ENCODE measurements at regions not wholly inside any gene's neighbourhood (a gene's known extent, or its start where the extent isn't known, plus 50 kb on each side); places are given as distances from the start of the nearest gene placed in this dataset.

DNA sequence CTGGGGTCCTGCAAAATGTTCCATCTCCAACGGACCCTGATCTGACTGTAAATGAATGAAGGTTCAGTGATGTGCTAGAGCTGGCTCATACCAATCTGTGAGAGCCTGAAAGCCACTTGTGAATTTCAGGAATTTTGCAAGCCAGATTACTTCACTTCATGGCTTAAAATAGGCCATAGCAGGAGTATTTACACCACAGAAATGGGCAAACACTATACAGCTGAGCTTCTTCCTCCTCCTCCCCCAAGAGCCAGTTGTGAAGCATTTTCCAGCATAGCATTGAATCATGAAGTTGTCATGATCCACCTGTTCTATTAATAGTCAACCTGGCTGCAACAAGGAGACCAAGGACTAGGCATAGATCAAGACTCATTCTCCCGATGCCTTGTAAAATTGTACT, 141.3 kb upstream of the RASSF8 start:
- no peak overlapping the region for H3T11ph ChIP-seq (ENCODE audit: low read length)
- H3K4ac ChIP-seq (ENCODE audit: low read depth, low read length): no peak overlapping the region
- H4K91ac ChIP-seq (ENCODE audit: insufficient read length, low read depth, low read length): no peak overlapping the region
- no peaks in the 10 kb centered on the region for H3K79me1 ChIP-seq (ENCODE audit: insufficient read depth, low read depth, low read length, poor library complexity, severe bottlenecking)
- H2BK120ac ChIP-seq (ENCODE audit: low read depth, low read length, poor library complexity, severe bottlenecking): no peak overlapping the region
- no peak overlapping the region for H3K14ac ChIP-seq (ENCODE audit: insufficient read depth, low read length)
- Mint-ChIP-seq H3K36me3 (ENCODE audit: insufficient read depth in 1 of 3, low read depth in 3 of 3) (no peaks in the 10 kb centered on the region), H3K4me1 (peaks cover 0 to 3% of the 10 kb centered on the region in 2 experiments; a peak in 2 of 4 replicates), H3K27me3 (ENCODE audit: low read depth) (no peaks in the 10 kb centered on the region), H3K4me3 (no peak overlapping the region), H3K27ac (no peak overlapping the region), H3K9me3 (no peaks in the 10 kb centered on the region; a peak in 1 of 5 replicates)
- H3K18ac ChIP-seq (ENCODE audit: insufficient read length, low read depth, low read length): no peak overlapping the region
- H3K27me3 ChIP-seq (ENCODE audit: insufficient read depth, low read length): no peaks in the 10 kb centered on the region
- no peak overlapping the region for H2BK15ac ChIP-seq (ENCODE audit: low read depth, low read length)
- no peak overlapping the region for H3K23ac ChIP-seq (ENCODE audit: insufficient read length, low read depth, low read length)
- no peak overlapping the region for H4K8ac ChIP-seq (replicated peaks; ENCODE audit: insufficient read length, low read depth, low read length)
- no peak overlapping the region for H2BK20ac ChIP-seq (ENCODE audit: low read depth, low read length, poor library complexity, severe bottlenecking)
- H3K56ac ChIP-seq (ENCODE audit: insufficient read length, low read depth, low read length): no peak overlapping the region
- no peak overlapping the region for H4K5ac ChIP-seq (ENCODE audit: insufficient read length, low read depth, low read length)
- H2AFZ ChIP-seq (ENCODE audit: low read length): no peak overlapping the region
- no peaks in the 10 kb centered on the region for H3K9me3 ChIP-seq (ENCODE audit: control insufficient read depth, low read depth, low read length)
- WGBS (ENCODE audit: extremely low coverage, insufficient read length, low lambda C conversion rate): no CpG with 5 or more reads among the region's 2 CpGs
- H2BK5ac ChIP-seq (ENCODE audit: insufficient read length, low read length): no peak overlapping the region
- TF ChIP-seq, protein P1, sequence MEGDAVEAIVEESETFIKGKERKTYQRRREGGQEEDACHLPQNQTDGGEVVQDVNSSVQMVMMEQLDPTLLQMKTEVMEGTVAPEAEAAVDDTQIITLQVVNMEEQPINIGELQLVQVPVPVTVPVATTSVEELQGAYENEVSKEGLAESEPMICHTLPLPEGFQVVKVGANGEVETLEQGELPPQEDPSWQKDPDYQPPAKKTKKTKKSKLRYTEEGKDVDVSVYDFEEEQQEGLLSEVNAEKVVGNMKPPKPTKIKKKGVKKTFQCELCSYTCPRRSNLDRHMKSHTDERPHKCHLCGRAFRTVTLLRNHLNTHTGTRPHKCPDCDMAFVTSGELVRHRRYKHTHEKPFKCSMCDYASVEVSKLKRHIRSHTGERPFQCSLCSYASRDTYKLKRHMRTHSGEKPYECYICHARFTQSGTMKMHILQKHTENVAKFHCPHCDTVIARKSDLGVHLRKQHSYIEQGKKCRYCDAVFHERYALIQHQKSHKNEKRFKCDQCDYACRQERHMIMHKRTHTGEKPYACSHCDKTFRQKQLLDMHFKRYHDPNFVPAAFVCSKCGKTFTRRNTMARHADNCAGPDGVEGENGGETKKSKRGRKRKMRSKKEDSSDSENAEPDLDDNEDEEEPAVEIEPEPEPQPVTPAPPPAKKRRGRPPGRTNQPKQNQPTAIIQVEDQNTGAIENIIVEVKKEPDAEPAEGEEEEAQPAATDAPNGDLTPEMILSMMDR (conservative IDR thresholded peaks at IDR 0.05): no peak
- no peaks in the 10 kb centered on the region for H3K4me1 ChIP-seq (ENCODE audit: insufficient read depth, low read length)
- no peaks in the 10 kb centered on the region for H4K20me1 ChIP-seq (ENCODE audit: control insufficient read depth, insufficient read depth, insufficient read length)
- H2AK5ac ChIP-seq (ENCODE audit: insufficient read length, low read length): no peak overlapping the region
- no peaks in the 10 kb centered on the region for H3K23me2 ChIP-seq (ENCODE audit: insufficient read length, low read depth, low read length, poor library complexity, severe bottlenecking)
- no peak overlapping the region for H3K9ac ChIP-seq (ENCODE audit: extremely low read depth, insufficient read length, low read length)
- no peak for DNase-seq
- no peak overlapping the region for H3K4me2 ChIP-seq (ENCODE audit: insufficient read depth, insufficient read length, low read length)
- H3K27ac ChIP-seq (ENCODE audit: insufficient read length, low read depth, low read length): no peak overlapping the region
- no peaks in the 10 kb centered on the region for H3K79me2 ChIP-seq (ENCODE audit: insufficient read depth, low read length)
- no peak overlapping the region for H2BK12ac ChIP-seq (ENCODE audit: insufficient read length, low read depth, low read length)
